AG04449 (cell line): ENCODE measurements at regions not wholly inside any gene's neighbourhood (a gene's known extent, or its start where the extent isn't known, plus 50 kb on each side); places are given as distances from the start of the nearest gene placed in this dataset.
"Not testable (repeated sequence)": the region's sequence is repeated elsewhere in the genome, so short reads cannot be mapped to it uniquely, and the experiment has no call there.

Source experiments
- CTCF ChIA-PET: fragments of 350-600 bp; formaldehyde crosslinking; extraction: SDS; loops from one replicate; lab custom pipeline; 2021; ENCODE audit warnings: antibody characterized with exemption; lab: Yijun Ruan, JAX
- POLR2A ChIA-PET: fragments of 400-600, 350-600 bp; formaldehyde crosslinking; extraction: SDS; loops from one replicate; lab custom pipeline; 2020; ENCODE audit warnings: antibody characterized with exemption, inconsistent platforms; lab: Yijun Ruan, JAX
- DNase-seq: peaks from one replicate; pipeline ENCODE4 v3.0.0-alpha.2; 2010; ENCODE audit warnings: low read depth, low spot score
- H3K4me3 ChIP-seq: 2 replicates; pipeline ENCODE4 v1.5.1; 2011; ENCODE audit warnings: low read depth, mild to moderate bottlenecking, control low read depth, low read length
- TF ChIP-seq, protein P1 (sequence below): IDR thresholded peaks from one replicate; pipeline ENCODE4 v1.5.1; 2011; ENCODE audit warnings: mild to moderate bottlenecking, moderate library complexity, low read length, control low read depth, inconsistent platforms; ENCODE audit not compliant: insufficient read depth; ENCODE audit errors: missing control alignments

DNA sequence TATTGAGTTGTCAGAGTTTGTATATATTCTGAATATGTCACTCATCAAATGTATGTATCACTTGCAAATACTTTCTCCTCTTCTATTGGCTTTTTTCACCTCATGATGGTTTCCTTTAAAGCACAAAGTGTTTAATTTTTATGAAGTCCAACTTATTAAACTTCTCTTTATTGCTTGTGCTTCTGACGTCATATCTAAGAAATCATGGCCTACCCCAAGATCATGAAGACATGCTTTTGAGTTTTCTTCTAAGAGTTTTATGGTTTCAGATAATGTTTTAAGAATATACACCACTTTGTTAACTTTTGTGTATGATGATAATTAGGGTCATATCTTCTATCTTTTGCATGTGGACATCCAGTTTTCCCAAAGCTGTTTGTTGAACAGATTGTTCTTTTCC lies 417.2 kb upstream of the ATP10A start:
- TF ChIP-seq, protein P1, sequence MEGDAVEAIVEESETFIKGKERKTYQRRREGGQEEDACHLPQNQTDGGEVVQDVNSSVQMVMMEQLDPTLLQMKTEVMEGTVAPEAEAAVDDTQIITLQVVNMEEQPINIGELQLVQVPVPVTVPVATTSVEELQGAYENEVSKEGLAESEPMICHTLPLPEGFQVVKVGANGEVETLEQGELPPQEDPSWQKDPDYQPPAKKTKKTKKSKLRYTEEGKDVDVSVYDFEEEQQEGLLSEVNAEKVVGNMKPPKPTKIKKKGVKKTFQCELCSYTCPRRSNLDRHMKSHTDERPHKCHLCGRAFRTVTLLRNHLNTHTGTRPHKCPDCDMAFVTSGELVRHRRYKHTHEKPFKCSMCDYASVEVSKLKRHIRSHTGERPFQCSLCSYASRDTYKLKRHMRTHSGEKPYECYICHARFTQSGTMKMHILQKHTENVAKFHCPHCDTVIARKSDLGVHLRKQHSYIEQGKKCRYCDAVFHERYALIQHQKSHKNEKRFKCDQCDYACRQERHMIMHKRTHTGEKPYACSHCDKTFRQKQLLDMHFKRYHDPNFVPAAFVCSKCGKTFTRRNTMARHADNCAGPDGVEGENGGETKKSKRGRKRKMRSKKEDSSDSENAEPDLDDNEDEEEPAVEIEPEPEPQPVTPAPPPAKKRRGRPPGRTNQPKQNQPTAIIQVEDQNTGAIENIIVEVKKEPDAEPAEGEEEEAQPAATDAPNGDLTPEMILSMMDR: no peak
- no peak overlapping the region for H3K4me3 ChIP-seq
- ChIA-PET POLR2A (no interaction called here), CTCF (no interaction called here)
- DNase-seq: no peak

DNA sequence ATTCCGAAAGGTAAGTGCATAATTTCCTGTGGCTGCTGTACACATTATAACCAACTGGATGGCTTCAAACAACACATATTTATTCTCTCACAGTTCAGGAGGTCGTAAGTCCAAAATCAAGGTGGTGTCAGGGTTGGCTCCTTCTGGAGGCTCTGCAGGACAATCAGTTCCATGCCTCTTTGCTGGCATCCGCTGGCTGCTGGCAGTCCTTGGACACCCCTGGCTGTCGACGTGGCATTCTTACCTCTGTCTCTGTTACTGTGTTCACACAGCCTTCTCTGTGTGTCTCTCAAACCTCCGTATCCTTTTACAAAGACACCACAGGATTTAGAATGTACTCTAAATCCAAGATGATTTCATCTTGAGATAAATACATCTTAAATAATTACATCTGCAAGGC lies 398.8 kb upstream of the ATP10A start:
- ChIA-PET CTCF (interaction anchor here (0.8 to 5.2 kb wide), 8 partner anchors 13 to 754 kb away, joined by 3 to 68 read pairs (median 5); no protein-coding TSS in a partner anchor), POLR2A (no interaction called here)
- DNase-seq: no peak
- no peak overlapping the region for H3K4me3 ChIP-seq
- TF ChIP-seq, protein P1: no peak

DNA sequence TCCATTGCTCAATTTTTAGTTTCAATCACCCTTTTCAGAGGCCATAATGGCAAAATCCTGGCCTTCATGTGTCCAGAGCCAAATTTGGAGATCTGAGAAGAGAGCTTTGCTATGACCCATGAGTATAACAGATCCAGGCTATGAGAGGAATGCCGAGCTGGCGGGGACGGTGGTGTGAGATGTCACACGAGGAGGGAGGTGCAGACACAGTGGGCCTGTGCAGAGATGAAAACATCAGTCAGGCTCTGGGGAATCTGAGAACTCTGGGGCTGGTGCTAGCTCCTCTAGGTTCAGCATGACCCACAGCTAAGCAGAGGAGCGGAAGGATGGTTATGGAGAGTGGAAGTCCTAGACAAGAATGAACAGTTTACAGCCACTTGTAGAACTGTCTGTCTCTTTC lies 398.3 kb upstream of the ATP10A start:
- no peak overlapping the region for H3K4me3 ChIP-seq
- ChIA-PET POLR2A (no interaction called here), CTCF (interaction anchor here (0.8 to 5.2 kb wide), 20 partner anchors 8 to 754 kb away, joined by 3 to 68 read pairs (median 5); no protein-coding TSS in a partner anchor)
- no peak for DNase-seq
- TF ChIP-seq, protein P1: no peak

DNA sequence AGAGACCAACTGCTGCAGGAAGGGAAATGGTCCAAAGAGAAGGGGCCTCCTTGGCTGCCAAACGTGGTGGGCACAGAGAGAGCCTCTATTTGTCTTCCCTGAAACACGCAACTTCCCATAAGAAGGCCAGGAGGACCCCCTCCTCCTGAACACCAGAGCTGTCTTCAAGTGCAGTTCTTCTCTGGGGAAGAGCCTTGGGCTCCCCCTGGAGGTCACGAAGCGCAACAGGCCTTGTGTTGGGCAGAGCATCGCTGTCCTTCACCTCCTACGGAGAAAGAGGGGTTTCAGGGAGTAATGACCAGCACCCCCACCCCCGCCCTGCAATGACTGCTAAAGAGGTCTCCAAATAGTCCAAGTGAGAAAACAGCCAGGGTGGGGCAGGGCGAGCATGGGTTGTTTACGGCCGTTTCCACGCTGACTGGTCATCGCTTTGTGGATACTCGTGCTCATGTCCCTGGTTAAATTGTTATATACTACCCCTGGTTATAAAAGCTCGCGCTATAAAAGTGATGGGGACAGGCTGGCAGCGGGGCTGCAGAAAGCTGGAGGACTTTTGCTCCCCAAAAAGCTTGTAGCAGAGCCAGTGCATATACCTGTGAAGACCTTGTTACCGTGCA lies 397.5 kb upstream of the ATP10A start:
- H3K4me3 ChIP-seq: no peak overlapping the region
- ChIA-PET CTCF (interaction anchor here (0.6 to 5.2 kb wide), 30 partner anchors 9 to 753 kb away, joined by 3 to 68 read pairs (median 4); no protein-coding TSS in a partner anchor), POLR2A (no interaction called here)
- DNase-seq: peak; percentile 4
- TF ChIP-seq, protein P1: peak; percentile 95

DNA sequence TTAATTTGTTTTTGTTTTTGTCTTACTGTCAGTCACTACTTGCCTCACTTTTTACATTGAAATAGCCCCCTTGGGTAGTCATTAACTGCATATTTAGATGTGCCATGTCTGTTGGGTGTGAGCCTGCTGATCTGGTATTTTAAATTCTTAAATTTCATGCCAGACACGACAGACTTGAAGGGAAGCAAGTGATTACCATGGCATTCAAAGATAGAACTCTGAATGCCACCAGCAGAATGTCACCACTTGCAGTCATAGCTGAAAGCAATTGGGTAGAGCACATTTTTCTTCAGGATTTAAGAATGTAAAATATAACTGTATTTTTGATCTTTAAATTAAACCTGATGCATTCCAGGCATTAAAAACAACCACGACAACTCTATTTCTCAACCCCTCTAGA lies 396.5 kb upstream of the ATP10A start:
- POLR2A ChIA-PET: no interaction called here
- TF ChIP-seq, protein P1: no peak
- no peak for DNase-seq
- CTCF ChIA-PET: interaction anchor here (0.8 to 5.2 kb wide), 7 partner anchors 161 to 752 kb away, joined by 3 to 68 read pairs (median 4); no protein-coding TSS in a partner anchor
- no peak overlapping the region for H3K4me3 ChIP-seq

DNA sequence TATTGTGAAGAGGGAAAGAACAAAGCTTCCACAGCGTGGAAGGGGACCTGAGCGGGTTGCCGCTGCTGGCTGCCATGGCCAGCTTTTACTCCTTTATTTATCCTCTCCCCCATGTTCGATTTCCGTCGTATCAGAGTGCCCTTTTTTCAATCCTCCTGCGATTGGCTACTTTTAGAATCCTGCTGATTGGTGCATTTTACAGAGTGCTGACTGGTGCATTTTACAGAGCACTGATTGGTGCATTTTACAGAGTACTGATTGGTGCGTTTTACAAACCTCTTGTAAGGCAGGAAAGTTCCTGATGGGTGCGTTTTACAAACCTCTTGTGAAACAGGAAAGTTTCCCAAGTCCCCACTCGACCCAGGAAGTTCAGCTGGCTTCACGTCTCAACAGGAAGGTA lies 381.7 kb upstream of the ATP10A start:
- POLR2A ChIA-PET, DNase-seq, H3K4me3 ChIP-seq: not testable (repeated sequence)
- CTCF ChIA-PET: interaction anchor here (1.4 kb wide), 1 partner anchor 16 kb away, joined by 3 read pairs; no protein-coding TSS in a partner anchor

DNA sequence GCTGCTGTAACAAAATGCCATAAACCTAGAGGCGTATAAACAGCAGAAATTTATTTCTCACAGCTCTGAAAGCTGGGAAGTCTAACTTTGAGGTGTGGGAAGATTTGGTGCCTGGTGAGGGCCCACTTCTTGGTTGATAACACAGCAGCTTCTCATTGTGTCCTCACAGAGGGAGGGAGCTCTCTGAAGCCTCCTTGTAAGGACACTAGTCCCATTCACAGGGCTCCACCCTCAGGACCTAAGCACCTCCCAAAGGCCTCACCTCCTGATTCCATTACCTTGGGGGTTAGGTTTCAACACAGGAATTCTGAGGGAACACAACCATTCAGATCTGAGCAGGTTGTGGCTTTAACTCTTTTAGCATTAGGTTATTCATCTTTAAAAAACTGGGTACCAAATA lies 380.3 kb upstream of the ATP10A start:
- ChIA-PET POLR2A (no interaction called here), CTCF (no interaction called here)
- TF ChIP-seq, protein P1: no peak
- H3K4me3 ChIP-seq: no peak overlapping the region
- no peak for DNase-seq
